ENCODE measurements at regions not wholly inside any gene's neighbourhood (a gene's known extent, or its start where the extent isn't known, plus 50 kb on each side); places are given as distances from the start of the nearest gene placed in this dataset.

DNA sequence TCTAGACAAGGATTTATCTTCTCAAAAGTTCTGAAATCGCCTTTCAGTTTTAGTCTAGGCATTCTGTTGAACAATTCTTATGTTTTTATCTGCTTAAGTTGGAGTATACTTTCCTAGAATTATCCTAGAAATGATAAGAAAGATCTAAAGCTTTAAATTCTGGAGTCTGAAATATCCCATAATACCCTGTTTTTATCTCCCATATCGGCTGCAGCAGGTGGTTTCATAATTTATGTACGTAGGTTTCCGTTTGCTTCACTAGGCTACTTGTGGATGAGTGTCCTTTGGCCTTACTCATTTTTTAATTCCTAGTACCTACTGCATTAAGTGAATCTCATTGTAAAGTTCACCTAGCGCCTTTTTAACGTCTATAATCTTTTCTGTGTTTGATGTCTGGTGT lies 58.5 kb upstream of the MGAT5 start:
- DNase-seq (ENCODE audit: low read depth in 2 of 2, low spot score in 1 of 2): no peak

DNA sequence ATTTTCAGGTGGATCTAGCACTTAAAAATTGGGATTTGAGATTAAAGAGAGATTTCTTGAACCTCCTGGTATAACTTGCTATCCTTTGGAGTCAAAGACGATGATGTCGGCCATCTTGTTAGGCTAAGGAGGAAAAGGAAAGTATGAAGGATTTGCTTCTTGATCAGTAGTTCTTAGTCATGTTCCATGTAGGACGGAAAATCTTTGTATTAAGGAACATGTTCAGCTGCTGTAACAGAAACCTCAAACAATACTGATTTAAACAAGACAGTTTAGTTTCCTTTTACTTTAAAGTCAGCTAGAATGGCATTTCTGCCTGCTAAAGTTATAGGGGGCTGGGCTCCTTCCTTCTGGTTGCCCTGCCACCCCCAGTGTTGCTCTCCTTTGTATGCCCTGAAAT lies 56.4 kb upstream of the MGAT5 start:
- DNase-seq (ENCODE audit: low read depth in 2 of 2, low spot score in 1 of 2): no peak

DNA sequence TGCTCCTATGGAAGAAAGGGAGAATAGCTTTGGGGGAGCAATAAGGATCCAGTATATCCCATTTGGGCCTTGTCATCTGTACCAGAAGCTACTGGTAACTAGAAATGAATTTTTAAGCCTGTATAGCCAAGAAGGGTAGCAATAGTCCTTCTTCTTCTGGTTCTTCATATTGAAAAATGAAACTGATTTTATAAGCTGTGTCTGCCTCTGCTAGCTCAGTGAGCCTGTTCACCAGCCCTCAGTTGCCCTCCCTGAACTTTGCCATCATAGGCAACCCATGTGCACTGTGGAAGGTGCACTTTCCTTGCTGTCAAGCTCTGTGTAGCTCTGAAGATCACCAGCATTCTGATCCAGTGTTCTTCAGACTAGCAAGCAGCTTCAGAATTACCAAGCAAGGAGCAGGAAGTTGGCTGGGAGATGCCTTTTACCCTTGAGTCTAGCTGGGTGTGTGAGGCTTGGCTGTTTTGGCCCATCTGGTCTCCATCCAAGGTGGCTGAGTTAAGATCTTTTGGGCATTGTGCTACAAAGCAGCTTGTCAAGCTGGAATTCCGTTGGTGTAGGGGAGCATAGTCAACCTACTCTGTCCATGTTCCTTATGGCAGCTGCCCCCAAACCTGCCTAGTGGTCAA lies 55.8 kb upstream of the MGAT5 start:
- no peak for DNase-seq (ENCODE audit: low read depth in 2 of 2, low spot score in 1 of 2)

DNA sequence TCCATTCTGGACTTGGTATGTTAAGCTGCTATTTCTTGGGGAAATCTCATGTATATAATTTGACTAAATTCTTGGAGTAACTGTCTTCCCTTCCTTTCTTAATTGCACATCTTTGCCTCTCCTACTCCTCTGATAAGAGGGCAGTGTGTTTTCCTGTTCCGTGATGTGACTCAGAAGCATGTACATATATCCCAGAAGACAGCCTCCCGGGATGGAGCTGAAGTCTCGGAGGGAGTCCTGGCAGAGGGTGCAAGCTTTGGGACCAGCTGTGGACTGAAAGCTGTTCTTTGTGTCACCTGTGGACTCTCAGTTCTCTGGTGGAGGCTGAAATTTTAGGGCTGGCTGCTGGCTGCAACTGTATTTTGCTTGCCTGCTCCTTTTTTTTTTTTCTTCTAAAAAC lies 54.7 kb upstream of the MGAT5 start:
- DNase-seq (ENCODE audit: low read depth in 2 of 2, low spot score in 1 of 2): no peak

DNA sequence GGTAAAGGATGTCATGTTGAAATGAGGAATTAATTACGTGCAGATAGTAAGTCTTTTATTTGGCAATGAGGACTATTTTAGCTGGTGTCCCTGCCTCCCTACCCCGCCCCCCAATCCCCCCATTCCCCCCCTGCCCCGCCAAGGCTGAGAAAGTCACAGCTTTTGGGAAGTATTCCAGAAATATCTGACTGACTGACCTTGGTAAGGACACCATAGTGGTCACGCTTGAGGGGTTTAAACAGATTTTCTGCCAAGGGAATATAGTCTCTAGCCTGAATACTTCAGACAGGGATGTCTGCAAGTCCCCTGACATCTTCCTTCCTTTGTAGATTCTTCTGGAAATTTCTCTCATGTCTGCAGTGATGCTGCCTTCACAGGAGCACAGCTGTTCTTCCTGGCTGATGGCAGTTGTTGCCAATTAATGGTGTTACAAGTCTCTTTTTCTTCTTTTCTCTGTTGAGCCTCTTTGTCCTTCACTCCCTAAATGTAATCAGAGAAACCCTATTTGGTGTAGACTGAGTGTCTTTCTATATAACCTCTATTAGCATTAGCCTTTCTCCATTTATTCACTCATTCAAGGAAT lies 53.7 kb upstream of the MGAT5 start:
- no peak for DNase-seq (ENCODE audit: low read depth in 2 of 2, low spot score in 1 of 2)

DNA sequence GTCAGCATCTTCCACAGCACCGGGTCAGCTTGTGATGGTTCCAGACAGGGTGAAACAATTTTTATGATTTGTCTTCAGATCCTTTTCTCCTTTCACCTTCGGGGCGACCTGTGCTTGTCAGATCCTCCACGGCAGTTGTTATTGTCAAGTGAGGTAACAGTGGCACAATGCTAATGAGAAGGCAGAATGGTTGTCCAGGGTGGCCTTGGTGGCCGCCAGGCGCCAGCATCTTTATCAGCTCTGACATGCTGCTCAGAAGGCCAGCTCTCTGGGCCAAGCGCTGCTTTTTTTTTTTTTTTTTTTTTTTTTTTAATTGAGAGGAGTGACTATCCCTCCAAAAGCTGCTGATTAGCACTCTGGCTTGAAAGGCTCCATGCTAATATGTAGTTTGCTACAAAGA lies 52.3 kb upstream of the MGAT5 start:
- no peak for DNase-seq (ENCODE audit: low read depth in 2 of 2, low spot score in 1 of 2)

DNA sequence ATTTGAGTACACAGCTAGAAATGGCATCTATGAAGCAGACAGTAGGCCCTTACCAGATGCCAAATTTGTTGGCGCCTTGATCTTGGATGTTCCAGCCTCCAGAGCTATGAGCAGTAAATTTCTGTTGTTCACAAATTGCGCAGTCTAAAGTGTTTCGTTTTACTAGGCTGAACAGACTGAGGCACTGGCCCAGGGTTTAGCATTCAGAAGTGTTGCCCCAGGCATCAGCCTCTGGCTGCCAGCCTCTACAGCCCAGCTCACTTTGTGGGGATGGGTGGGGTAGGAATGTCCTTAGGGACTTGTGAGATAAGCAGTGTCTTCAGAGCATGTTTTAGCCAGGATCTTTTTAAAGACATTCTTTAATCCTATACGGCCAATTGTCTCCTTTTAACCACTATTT lies 51.5 kb upstream of the MGAT5 start:
- DNase-seq (ENCODE audit: low read depth in 2 of 2, low spot score in 1 of 2): no peak

DNA sequence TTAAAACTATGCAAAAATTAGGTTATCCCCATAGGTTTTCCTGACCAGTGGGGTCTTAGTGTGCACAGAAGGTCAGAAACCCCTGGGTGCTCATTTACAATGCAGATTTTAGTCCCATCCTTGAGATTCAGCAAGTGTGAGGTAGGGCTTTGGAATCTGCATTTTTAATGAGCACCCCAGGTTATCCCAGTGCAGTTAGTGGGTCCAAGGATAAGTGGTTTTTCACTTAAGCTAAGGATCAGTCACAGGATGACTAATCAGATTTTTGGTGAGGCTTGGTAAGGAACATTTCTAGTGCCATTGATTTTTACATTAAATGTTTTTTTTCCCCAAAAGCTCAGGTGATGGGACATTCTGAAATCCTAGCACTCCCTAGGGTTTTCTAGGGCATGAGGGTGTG lies 50.7 kb upstream of the MGAT5 start:
- DNase-seq (ENCODE audit: low read depth in 2 of 2, low spot score in 1 of 2): no peak

Measured in stimulated activated CD8-positive, alpha-beta memory T cell treated with anti-CD3 and anti-CD28 coated beads, Interleukin-4, amount 100 ng/mL, for 1 hour (primary cell).